Lower leg skin (tissue), 3 donors: ENCODE measurements at regions not wholly inside any gene's neighbourhood (a gene's known extent, or its start where the extent isn't known, plus 50 kb on each side); places are given as distances from the start of the nearest gene placed in this dataset.
"Not testable (repeated sequence)": the region's sequence is repeated elsewhere in the genome, so short reads cannot be mapped to it uniquely, and the experiment has no call there.

ENCODE experiments used
- POLR2A ChIP-seq, 2 donors: fragments of 450-650 bp; IDR thresholded peaks; one replicate each; pipeline ENCODE4 v1.6.1; 2016 to 2017; ENCODE audit warnings: antibody characterized with exemption in 2 of 2, mild to moderate bottlenecking in 1 of 2, moderate library complexity in 1 of 2
- TF ChIP-seq, protein P1 (sequence below), 3 donors: fragments of 450-650 bp; IDR thresholded peaks; one replicate each; pipeline ENCODE4 v1.5.1; 2016; ENCODE audit warnings: antibody characterized with exemption in 3 of 3, mild to moderate bottlenecking in 3 of 3, moderate library complexity in 2 of 3

DNA sequence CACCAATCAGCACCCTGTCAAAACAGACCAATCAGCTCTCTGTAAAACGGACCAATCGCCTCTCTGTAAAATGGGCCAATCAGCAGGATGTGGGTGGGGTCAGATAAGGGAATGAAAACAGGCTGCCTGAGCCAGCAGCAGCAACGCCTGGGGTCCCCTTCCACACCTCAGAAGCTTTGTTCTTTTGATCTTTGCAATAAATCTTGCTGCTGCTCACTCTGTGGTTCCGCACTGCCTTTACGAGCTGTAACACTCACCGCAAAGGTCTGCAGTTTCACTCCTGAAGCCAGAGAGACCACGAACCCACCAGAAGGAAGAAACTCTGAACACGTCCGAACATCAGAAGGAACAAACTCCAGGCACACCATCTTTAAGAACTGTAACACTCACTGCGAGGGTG lies 251.4 kb downstream of the ZIC4 start:
- TF ChIP-seq, protein P1, sequence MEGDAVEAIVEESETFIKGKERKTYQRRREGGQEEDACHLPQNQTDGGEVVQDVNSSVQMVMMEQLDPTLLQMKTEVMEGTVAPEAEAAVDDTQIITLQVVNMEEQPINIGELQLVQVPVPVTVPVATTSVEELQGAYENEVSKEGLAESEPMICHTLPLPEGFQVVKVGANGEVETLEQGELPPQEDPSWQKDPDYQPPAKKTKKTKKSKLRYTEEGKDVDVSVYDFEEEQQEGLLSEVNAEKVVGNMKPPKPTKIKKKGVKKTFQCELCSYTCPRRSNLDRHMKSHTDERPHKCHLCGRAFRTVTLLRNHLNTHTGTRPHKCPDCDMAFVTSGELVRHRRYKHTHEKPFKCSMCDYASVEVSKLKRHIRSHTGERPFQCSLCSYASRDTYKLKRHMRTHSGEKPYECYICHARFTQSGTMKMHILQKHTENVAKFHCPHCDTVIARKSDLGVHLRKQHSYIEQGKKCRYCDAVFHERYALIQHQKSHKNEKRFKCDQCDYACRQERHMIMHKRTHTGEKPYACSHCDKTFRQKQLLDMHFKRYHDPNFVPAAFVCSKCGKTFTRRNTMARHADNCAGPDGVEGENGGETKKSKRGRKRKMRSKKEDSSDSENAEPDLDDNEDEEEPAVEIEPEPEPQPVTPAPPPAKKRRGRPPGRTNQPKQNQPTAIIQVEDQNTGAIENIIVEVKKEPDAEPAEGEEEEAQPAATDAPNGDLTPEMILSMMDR (IDR thresholded peaks at IDR 0.05): not testable (repeated sequence)
- TF ChIP-seq POLR2A (IDR thresholded peaks at IDR 0.05): not testable (repeated sequence)
